Panc1 (cell line): ENCODE measurements at regions not wholly inside any gene's neighbourhood (a gene's known extent, or its start where the extent isn't known, plus 50 kb on each side); places are given as distances from the start of the nearest gene placed in this dataset.
A peak's percentile ranks its signal among the peaks of the same experiment; 100 is the strongest.

Experiments
- ATAC-seq: fragments of 200-7000 bp; cut with Tn5 transposase; 2 replicates; pipeline ENCODE4 v1.9.1; 2020; ENCODE audit warnings: mild to moderate bottlenecking, moderate library complexity
- BruUV-seq: library from RNA; stranded (reverse); fragments of 400-500 nt; replicated peaks from 2 replicates; lab custom pipeline; 2021; lab: Mats Ljungman, UMichigan
- CTCF ChIA-PET: fragments of 300-600 bp; sonication (Branson Sonifier 250); formaldehyde crosslinking; loops from one replicate; lab custom pipeline; 2022; ENCODE audit warnings: antibody characterized with exemption; lab: Charles Lee
- POLR2A ChIA-PET: fragments of 300-600 bp; sonication (Branson Sonifier 250); formaldehyde crosslinking; loops from one replicate; lab custom pipeline; 2022; ENCODE audit warnings: antibody characterized with exemption; lab: Charles Lee
- DNase-seq: peaks from one replicate; pipeline ENCODE4 v3.0.0-alpha.2; 2010; ENCODE audit warnings: low read depth, low spot score
- H3K27ac ChIP-seq: 2 replicates; pipeline ENCODE4 v1.5.1; 2011; ENCODE audit warnings: mild to moderate bottlenecking, low read length, inconsistent platforms
- H3K27me3 ChIP-seq: fragments of 200-500 bp; sonication (Bioruptor generic); 2 replicates; pipeline ENCODE4 v1.6.0; 2014; ENCODE audit warnings: low read length, inconsistent platforms; ENCODE audit not compliant: control insufficient read depth, insufficient read depth
- H3K36me3 ChIP-seq: fragments of 200-500 bp; sonication (Bioruptor generic); 2 replicates; pipeline ENCODE4 v1.5.1; 2014; ENCODE audit warnings: inconsistent platforms, mild to moderate bottlenecking, low read length, moderate library complexity; ENCODE audit not compliant: control insufficient read depth, insufficient read depth
- H3K4me1 ChIP-seq: 2 replicates; pipeline ENCODE4 v1.5.1; 2011; ENCODE audit warnings: inconsistent platforms, mild to moderate bottlenecking, low read length, moderate library complexity; ENCODE audit not compliant: control insufficient read depth, insufficient read depth
- H3K4me3 ChIP-seq, 2 experiments: 2 replicates each; pipeline ENCODE4 v1.5.1; 2011 to 2012; ENCODE audit warnings: low read depth in 2 of 2, low read length in 2 of 2, mild to moderate bottlenecking in 2 of 2, inconsistent platforms in 1 of 2, moderate library complexity in 1 of 2
- H3K9me3 ChIP-seq: fragments of 200-500 bp; sonication (Bioruptor generic); 2 replicates; pipeline ENCODE4 v1.5.1; 2014; ENCODE audit warnings: low read depth, mild to moderate bottlenecking, inconsistent platforms, low read length, moderate library complexity; ENCODE audit not compliant: control insufficient read depth, insufficient read depth
- POLR2AphosphoS5 ChIP-seq: IDR thresholded peaks from 2 replicates; pipeline ENCODE4 v1.6.1; 2012; ENCODE audit warnings: mild to moderate bottlenecking, low read depth, low read length, moderate library complexity
- REST ChIP-seq, 2 experiments: IDR thresholded peaks; 2 replicates each; pipeline ENCODE4 v1.6.1; 2011 to 2012; ENCODE audit warnings: low read depth in 2 of 2, control low read depth in 1 of 2, low read length in 1 of 2, mild to moderate bottlenecking in 1 of 2, moderate library complexity in 1 of 2; ENCODE audit not compliant: insufficient read depth in 1 of 2
- SIN3A ChIP-seq: IDR thresholded peaks from 2 replicates; pipeline ENCODE4 v1.6.1; 2012; ENCODE audit warnings: low read depth, mild to moderate bottlenecking, low read length, moderate library complexity, borderline replicate concordance; ENCODE audit not compliant: insufficient read depth
- TCF7L2 ChIP-seq: IDR thresholded peaks from 2 replicates; pipeline ENCODE4 v1.6.1; 2011; ENCODE audit warnings: mild to moderate bottlenecking, low read depth, low read length, inconsistent platforms
- in situ Hi-C: cut with HindIII; loops from 2 replicates; pipeline ENCODE4 v1.10.0; 2016; ENCODE audit warnings: low sequenced_read_pairs, low pct_unique_long_range_greater_than_20kb
- intact Hi-C: fragments of 100-400 bp; cut with micrococcal nuclease; formaldehyde crosslinking; loops from one replicate; pipeline ENCODE4 v1.10.0; 2022; ENCODE audit not compliant: unreplicated experiment
- TF ChIP-seq, protein P1 (sequence below): fragments of 450-650 bp; IDR thresholded peaks from 2 replicates; pipeline ENCODE4 v1.5.1; 2017; ENCODE audit warnings: mild to moderate bottlenecking

GRCh38 chr12:94074216-94074979, 74.0 kb upstream of the PLXNC1 start:
- TF ChIP-seq POLR2AphosphoS5 (no peak), REST (IDR thresholded peaks at IDR 0.05; ENCODE audit: insufficient read depth in 1 of 2, low read depth in 2 of 2, low read length in 1 of 2) (no peak), SIN3A (no peak), TCF7L2 (no peak)
- TF ChIP-seq, protein P1, sequence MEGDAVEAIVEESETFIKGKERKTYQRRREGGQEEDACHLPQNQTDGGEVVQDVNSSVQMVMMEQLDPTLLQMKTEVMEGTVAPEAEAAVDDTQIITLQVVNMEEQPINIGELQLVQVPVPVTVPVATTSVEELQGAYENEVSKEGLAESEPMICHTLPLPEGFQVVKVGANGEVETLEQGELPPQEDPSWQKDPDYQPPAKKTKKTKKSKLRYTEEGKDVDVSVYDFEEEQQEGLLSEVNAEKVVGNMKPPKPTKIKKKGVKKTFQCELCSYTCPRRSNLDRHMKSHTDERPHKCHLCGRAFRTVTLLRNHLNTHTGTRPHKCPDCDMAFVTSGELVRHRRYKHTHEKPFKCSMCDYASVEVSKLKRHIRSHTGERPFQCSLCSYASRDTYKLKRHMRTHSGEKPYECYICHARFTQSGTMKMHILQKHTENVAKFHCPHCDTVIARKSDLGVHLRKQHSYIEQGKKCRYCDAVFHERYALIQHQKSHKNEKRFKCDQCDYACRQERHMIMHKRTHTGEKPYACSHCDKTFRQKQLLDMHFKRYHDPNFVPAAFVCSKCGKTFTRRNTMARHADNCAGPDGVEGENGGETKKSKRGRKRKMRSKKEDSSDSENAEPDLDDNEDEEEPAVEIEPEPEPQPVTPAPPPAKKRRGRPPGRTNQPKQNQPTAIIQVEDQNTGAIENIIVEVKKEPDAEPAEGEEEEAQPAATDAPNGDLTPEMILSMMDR, result no peak
- POLR2A ChIA-PET, result no interaction called here
- no TSS peak for BruUV-seq
- CTCF ChIA-PET, result interaction anchor here (0.6 to 1.2 kb wide), 3 partner anchors 309 to 591 kb away, joined by 3 to 9 read pairs (median 6); no protein-coding TSS in a partner anchor
- no peaks in the 10 kb centered on the region for H3K9me3 ChIP-seq
- intact Hi-C loops, result no loop called here
- no peaks in the 10 kb centered on the region for H3K27me3 ChIP-seq
- in situ Hi-C loops, result no loop called here
- no peak for ATAC-seq
- H3K4me1 ChIP-seq, result no peaks in the 10 kb centered on the region
- H3K36me3 ChIP-seq, result no peaks in the 10 kb centered on the region
- DNase-seq, result no peak
- no peak overlapping the region for H3K4me3 ChIP-seq
- no peak overlapping the region for H3K27ac ChIP-seq

GRCh38 chr12:94074980-94075629, 73.3 kb upstream of the PLXNC1 start:
- Histone ChIP-seq H3K27ac (no peak overlapping the region), H3K4me3 (no peak overlapping the region), H3K9me3 (no peaks in the 10 kb centered on the region), H3K36me3 (no peaks in the 10 kb centered on the region), H3K4me1 (no peaks in the 10 kb centered on the region), H3K27me3 (no peaks in the 10 kb centered on the region)
- ATAC-seq, result peak; percentile 71; the same call in 1 of the 2 replicates
- POLR2A ChIA-PET, result no interaction called here
- CTCF ChIA-PET, result interaction anchor here (0.5 to 1.2 kb wide), 6 partner anchors 13 to 591 kb away, joined by 3 to 9 read pairs (median 3); no protein-coding TSS in a partner anchor
- in situ Hi-C loops (no loop called here), intact Hi-C loops (no loop called here)
- DNase-seq, result no peak
- no TSS peak for BruUV-seq
- TF ChIP-seq REST (IDR thresholded peaks at IDR 0.05; ENCODE audit: insufficient read depth in 1 of 2, low read depth in 2 of 2, low read length in 1 of 2) (no peak), SIN3A (no peak)
- TF ChIP-seq, protein P1, result peak; percentile 74
